ENCODE measurements at regions not wholly inside any gene's neighbourhood (a gene's known extent, or its start where the extent isn't known, plus 50 kb on each side); places are given as distances from the start of the nearest gene placed in this dataset.

DNA sequence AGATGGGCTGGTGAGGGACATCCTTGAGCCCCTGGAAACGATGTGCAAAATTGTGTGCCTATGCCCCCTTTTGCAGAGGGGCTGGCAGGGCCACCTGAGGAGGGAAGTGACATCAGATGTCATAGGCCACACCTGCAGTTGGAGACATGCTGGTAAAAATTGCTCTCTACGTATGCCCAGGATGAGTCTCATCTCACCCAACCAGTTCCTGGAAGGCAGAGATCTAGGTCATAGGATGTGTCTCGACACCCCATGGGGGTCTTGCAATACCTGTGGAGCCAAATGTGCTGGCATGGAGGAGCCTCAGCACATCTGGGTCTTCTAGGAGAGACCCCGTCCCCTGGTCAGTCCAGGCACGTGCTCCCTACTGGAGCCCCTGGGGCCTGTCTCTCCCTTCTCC is 96.5 kb upstream of the TLE3 start:
- DNase-seq (ENCODE audit: low spot score) (no peak), ATAC-seq (ENCODE audit: low FRiP score) (no peak)
- TF ChIP-seq, protein P1, sequence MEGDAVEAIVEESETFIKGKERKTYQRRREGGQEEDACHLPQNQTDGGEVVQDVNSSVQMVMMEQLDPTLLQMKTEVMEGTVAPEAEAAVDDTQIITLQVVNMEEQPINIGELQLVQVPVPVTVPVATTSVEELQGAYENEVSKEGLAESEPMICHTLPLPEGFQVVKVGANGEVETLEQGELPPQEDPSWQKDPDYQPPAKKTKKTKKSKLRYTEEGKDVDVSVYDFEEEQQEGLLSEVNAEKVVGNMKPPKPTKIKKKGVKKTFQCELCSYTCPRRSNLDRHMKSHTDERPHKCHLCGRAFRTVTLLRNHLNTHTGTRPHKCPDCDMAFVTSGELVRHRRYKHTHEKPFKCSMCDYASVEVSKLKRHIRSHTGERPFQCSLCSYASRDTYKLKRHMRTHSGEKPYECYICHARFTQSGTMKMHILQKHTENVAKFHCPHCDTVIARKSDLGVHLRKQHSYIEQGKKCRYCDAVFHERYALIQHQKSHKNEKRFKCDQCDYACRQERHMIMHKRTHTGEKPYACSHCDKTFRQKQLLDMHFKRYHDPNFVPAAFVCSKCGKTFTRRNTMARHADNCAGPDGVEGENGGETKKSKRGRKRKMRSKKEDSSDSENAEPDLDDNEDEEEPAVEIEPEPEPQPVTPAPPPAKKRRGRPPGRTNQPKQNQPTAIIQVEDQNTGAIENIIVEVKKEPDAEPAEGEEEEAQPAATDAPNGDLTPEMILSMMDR (IDR thresholded peaks at IDR 0.05), result no peak

DNA sequence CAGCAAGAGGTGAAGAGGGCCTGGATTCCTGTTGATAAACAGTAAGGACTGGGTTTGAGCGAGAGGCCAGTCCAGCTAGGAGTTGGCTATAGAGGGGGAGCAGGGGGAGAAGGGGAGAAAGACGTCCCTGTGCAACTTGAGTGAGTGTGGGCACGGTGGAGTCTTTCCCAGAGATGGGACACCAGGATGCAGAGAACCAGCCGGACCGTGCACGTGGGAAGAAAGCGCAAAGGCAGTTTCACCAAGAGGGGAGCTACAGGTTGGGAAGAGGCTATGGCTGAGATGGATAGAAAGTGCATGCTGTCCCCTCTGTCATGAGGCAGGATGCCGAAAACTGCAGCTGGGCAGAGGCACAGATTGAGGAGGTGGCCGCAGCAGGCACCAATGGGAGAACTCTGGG is 96.0 kb upstream of the TLE3 start:
- DNase-seq (ENCODE audit: low spot score) (no peak), ATAC-seq (ENCODE audit: low FRiP score) (no peak)
- TF ChIP-seq, protein P1 (IDR thresholded peaks at IDR 0.05), result no peak

DNA sequence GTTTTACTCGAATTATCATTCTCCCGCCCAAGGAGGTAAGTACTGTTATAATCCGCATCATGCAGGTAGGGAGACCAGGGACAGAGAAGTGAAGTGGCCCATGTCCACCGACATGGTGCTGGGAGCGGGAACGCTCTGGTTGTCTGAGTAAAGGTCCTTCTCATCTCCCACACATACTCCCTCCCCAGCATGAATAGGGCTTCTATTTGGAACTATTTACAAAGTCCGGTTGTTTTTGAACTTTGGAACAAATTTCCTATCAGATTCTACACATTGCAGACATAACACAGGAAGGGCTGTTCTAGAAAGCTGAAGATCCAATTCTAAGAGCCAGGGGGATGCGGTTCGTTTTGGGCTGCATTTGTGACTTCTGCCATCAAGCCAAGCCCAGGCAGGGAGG is 94.8 kb upstream of the TLE3 start:
- ATAC-seq (ENCODE audit: low FRiP score), result no peak

DNA sequence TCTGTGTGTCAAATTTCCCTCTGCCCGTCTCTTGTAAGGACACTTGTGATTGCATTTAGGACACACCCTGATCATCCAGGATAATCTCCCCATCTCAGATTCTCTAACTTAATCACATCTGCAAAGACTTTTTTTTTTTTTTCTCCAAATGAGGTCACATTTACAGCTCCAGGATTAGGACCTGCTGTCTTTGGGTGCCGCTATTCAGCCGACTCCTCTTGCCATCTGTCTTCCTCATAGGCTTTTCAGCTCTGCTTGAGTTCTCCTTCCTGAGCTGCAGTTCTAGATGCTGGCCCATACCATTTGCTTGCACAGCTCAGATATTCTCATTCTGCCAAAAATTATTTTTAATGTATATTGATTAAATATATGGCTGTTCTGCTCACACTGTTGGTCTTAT is 94.3 kb upstream of the TLE3 start:
- TF ChIP-seq, protein P1 (IDR thresholded peaks at IDR 0.05), result no peak
- ATAC-seq (ENCODE audit: low FRiP score), result no peak
- no peak for DNase-seq (ENCODE audit: low spot score)

More for the DNA sequence above, 94.8 kb upstream of the TLE3 start:
- DNase-seq (ENCODE audit: low spot score), result no peak
- TF ChIP-seq, protein P1 (IDR thresholded peaks at IDR 0.05), result no peak

DNA sequence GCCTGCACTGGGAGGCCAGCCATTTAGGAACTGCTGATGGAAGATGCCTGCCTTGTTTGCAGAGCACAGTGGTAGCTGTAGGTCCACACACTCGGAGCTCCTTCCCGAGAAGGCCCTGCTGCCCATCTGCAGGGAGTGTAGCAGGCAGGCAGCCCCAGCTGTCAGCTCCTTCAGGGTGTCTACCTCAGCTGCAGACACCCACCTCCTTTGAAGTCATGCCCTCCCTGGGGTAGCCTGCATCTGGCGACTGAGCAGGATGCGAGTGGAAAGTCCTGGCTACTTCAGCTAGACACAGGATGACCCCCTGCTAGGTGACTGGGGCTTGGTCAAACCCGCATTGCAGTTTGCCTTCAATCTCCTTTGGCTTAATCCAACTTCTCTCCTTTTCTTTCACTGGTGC is 93.2 kb upstream of the TLE3 start:
- TF ChIP-seq, protein P1 (IDR thresholded peaks at IDR 0.05), result no peak
- DNase-seq (ENCODE audit: low spot score) (no peak), ATAC-seq (ENCODE audit: low FRiP score) (no peak)

DNA sequence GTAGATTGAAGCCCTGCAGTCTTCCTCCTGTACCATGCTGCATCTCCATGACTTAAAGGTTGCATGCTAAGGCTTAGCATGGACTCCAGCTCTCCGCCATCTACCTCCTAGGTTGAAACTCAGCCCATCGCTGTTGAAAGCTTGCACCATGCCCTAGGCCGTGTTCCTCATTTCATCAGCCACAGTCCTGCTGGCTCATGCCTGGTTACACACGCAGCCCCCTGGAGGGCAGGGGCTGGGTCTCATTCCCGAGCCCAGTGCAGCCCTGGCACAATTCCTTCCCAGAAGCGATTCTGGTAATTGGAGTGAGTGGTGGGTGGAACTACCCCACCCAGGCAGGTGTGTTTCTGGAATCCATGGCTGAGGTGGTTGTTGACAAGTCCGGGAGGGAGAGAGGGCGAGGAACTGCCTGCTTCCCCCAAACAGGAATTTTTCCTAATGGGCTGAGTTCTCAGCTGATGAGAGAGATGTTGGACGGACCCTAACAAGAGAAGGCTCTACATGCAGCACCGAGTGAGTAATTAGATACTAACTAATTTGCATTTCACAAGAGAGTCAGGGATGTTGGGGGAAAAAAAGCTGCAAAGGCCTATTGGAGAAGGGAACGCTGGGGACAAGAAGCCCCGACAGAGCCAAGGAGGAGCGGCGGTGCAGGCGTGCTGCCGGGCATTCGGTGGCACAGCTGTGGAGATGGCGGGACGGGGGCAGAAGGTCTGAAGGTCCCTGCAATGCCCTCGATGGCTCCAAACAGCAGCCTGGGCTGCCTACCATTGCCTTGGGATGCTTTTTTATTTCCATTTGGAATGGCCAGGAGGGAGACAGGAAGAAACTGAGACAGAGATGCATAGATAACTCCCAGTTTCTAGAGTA is 92.3 kb upstream of the TLE3 start:
- ATAC-seq (ENCODE audit: low FRiP score) (no peak), DNase-seq (ENCODE audit: low spot score) (no peak)
- TF ChIP-seq, protein P1 (IDR thresholded peaks at IDR 0.05), result no peak

DNA sequence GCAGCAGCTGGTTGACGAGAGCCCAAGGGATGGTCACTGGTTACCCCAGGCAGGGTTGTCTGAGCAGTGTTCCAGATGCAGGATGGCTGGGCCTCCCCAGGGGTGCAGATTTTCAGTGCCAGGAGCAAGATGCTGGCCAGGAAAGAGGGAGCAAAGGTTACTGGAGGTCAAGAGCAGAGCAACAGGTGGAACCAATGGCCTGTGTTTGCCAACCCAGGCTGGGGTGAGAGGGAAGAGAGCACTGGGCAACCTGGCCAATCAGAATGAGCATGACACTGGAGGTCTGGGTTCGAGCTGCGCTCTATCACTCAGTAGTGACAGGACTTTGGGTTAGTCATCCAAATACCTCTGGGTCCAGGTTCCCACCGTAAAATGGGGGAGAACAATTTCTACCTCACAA is 90.6 kb upstream of the TLE3 start:
- no peak for ATAC-seq (ENCODE audit: low FRiP score)
- no peak for DNase-seq (ENCODE audit: low spot score)
- TF ChIP-seq, protein P1 (IDR thresholded peaks at IDR 0.05), result no peak
